ENCODE measurements at regions not wholly inside any gene's neighbourhood (a gene's known extent, or its start where the extent isn't known, plus 50 kb on each side); places are given as distances from the start of the nearest gene placed in this dataset.

- TF ChIP-seq POLR2A (IDR thresholded peaks at IDR 0.05; ENCODE audit: extremely low read depth, insufficient read length) (no peak), MAX (IDR thresholded peaks at IDR 0.05; ENCODE audit: low read depth, low read length) (no peak), MYC (IDR thresholded peaks at IDR 0.05; ENCODE audit: low read depth, low read length) (no peak)
- TF ChIP-seq, protein P1, sequence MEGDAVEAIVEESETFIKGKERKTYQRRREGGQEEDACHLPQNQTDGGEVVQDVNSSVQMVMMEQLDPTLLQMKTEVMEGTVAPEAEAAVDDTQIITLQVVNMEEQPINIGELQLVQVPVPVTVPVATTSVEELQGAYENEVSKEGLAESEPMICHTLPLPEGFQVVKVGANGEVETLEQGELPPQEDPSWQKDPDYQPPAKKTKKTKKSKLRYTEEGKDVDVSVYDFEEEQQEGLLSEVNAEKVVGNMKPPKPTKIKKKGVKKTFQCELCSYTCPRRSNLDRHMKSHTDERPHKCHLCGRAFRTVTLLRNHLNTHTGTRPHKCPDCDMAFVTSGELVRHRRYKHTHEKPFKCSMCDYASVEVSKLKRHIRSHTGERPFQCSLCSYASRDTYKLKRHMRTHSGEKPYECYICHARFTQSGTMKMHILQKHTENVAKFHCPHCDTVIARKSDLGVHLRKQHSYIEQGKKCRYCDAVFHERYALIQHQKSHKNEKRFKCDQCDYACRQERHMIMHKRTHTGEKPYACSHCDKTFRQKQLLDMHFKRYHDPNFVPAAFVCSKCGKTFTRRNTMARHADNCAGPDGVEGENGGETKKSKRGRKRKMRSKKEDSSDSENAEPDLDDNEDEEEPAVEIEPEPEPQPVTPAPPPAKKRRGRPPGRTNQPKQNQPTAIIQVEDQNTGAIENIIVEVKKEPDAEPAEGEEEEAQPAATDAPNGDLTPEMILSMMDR (IDR thresholded peaks at IDR 0.05; ENCODE audit: low read depth, low read length), result no peak
- no peak for DNase-seq (ENCODE audit: low read depth)
- H3K4me3 ChIP-seq (ENCODE audit: low read depth, low read length), result no peak overlapping the region
These were observed 247.7 kb downstream of the SLITRK1 start for GRCh38 chr13:83634601-83635000.

DNA sequence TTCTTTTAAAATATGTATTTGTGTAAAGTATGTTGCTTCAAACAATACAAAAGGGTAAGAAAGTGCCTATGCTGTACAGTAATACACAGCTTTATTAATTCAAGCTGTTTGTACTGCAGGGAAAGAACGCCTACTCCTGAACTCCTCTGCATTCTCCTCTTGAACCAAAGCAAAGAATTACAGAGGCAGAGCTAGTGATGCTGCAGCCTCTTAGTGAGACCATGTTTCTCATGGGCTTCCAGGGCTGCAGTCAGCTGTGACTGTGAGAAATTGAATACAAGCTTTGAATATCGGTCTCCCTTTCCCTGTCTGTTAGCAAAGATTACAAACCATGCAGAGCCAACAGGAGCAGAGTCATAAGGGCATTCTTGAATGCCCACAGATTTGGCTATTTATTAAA, 248.5 kb downstream of the SLITRK1 start:
- no peak overlapping the region for H3K4me3 ChIP-seq (ENCODE audit: low read depth, low read length)
- TF ChIP-seq MYC (IDR thresholded peaks at IDR 0.05; ENCODE audit: low read depth, low read length) (no peak), MAX (IDR thresholded peaks at IDR 0.05; ENCODE audit: low read depth, low read length) (no peak), POLR2A (IDR thresholded peaks at IDR 0.05; ENCODE audit: extremely low read depth, insufficient read length) (no peak)
- TF ChIP-seq, protein P1 (IDR thresholded peaks at IDR 0.05; ENCODE audit: low read depth, low read length), result no peak
- DNase-seq (ENCODE audit: low read depth), result no peak

DNA sequence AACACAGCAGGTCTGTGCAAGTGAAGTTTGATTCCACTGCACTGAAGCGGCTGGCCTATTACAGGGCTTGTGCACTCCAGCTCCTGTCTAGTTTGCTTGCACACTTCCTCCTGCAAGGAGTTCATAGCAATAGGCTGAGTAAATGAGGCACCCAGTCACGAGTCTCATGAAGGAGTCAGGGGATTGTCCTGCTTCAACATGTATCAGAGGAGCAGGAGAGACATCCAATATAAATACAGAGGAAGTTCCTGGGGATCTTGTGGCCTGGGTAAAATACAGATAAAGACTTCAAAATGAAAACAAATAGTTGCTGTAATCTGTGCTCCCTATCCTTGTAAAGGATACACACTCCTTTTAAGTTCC, 259.9 kb downstream of the SLITRK1 start:
- H3K4me3 ChIP-seq (ENCODE audit: low read depth, low read length), result no peak overlapping the region
- no peak for DNase-seq (ENCODE audit: low read depth)

GRCh38 chr13:83621765-83622421, 260.4 kb downstream of the SLITRK1 start:
- no peak for DNase-seq (ENCODE audit: low read depth)
- TF ChIP-seq, protein P1 (IDR thresholded peaks at IDR 0.05; ENCODE audit: low read depth, low read length), result no peak
- TF ChIP-seq MYC (IDR thresholded peaks at IDR 0.05; ENCODE audit: low read depth, low read length) (no peak), MAX (IDR thresholded peaks at IDR 0.05; ENCODE audit: low read depth, low read length) (no peak), POLR2A (IDR thresholded peaks at IDR 0.05; ENCODE audit: extremely low read depth, insufficient read length) (no peak)
- H3K4me3 ChIP-seq (ENCODE audit: low read depth, low read length), result no peak overlapping the region

More for the DNA sequence above, 259.9 kb downstream of the SLITRK1 start:
- TF ChIP-seq, protein P1 (IDR thresholded peaks at IDR 0.05; ENCODE audit: low read depth, low read length), result no peak
- no peak for TF ChIP-seq POLR2A (IDR thresholded peaks at IDR 0.05; ENCODE audit: extremely low read depth, insufficient read length)
- no peak for TF ChIP-seq MYC (IDR thresholded peaks at IDR 0.05; ENCODE audit: low read depth, low read length)
- TF ChIP-seq MAX (IDR thresholded peaks at IDR 0.05; ENCODE audit: low read depth, low read length), result no peak

GRCh38 chr13:83620530-83621220, 261.6 kb downstream of the SLITRK1 start:
- no peak for DNase-seq (ENCODE audit: low read depth)
- H3K4me3 ChIP-seq (ENCODE audit: low read depth, low read length), result no peak overlapping the region
- TF ChIP-seq, protein P1 (IDR thresholded peaks at IDR 0.05; ENCODE audit: low read depth, low read length), result no peak
- no peak for TF ChIP-seq MYC (IDR thresholded peaks at IDR 0.05; ENCODE audit: low read depth, low read length)
- TF ChIP-seq MAX (IDR thresholded peaks at IDR 0.05; ENCODE audit: low read depth, low read length), result no peak
